NCI-H2227 (cell line): ENCODE measurements at regions not wholly inside any gene's neighbourhood (a gene's known extent, or its start where the extent isn't known, plus 50 kb on each side); places are given as distances from the start of the nearest gene placed in this dataset.
A peak's percentile ranks its signal among the peaks of the same experiment; 100 is the strongest.
"Not testable (repeated sequence)": the region's sequence is repeated elsewhere in the genome, so short reads cannot be mapped to it uniquely, and the experiment has no call there.

Source experiments
- DNase-seq: peaks from one replicate; lab custom pipeline; 2025; ENCODE audit not compliant: unreplicated experiment; lab: John Stamatoyannopoulos, UW

GRCh38 chr6:134822920-134823709, 126.8 kb downstream of the ALDH8A1 start:
- DNase-seq: peak; percentile 75

GRCh38 chr6:134821928-134822864, 127.7 kb downstream of the ALDH8A1 start:
- peak; percentile 30 for DNase-seq

DNA sequence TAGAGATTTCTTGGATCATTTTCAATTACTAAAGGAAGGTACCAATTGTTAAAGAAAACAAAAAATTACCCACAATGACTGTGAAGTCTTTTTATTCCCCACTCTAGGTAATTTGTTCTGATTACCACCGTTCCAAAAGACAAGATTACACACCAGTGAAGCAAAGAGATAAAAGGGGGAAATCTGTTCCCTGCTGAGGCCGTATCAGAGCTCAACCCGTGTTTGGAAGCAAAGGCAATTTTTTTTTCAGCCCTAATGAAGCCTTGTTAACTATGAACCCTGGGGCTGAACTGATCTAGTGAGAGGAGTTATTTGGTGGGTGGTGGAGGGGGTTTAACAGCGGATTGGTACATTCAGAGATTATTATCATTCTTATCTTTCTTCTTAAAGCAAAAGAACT, 128.5 kb downstream of the ALDH8A1 start:
- DNase-seq: peak; percentile 86

DNA sequence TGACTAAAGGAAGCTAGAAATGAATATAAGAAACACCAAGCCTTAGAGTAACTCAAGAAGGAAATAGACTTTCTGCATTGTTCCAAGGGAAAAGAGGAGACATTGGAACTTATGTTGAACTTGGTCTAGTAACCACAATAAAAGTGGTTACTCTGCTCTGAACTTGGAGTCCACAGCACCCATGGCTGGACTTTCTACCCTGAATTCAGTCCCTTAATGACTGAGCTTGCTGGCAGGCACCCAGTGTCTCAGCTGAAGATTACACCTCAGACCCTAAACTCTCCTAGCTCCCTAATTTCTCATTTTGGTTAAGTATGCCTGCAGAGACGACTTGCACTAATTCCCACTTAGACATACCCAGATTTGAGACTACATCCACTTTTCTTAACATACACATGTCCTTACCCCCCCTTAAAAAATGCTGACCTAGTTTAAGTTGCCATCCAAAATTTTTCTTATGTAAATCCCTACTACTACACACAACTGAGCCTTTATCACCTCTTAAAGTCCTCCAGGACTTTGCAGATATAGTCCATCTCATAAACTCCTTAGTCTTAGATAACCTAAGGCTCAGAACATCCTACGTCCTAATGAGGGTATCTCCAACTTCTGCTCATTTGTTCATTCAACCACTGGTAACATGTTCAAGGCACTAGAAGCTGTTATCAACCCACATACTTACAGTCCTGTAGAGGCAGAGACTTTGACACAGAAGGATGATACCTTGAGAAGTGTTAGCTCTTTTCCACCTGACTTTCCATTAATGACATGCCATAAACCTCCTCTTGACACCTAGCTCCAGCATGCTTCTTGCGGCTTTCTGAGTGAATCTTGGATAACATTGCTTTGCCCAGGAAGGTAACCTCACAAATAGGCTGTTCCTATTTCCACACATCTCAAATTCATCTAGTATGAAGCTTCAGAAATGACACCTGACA, 129.8 kb downstream of the ALDH8A1 start:
- no peak for DNase-seq

DNA sequence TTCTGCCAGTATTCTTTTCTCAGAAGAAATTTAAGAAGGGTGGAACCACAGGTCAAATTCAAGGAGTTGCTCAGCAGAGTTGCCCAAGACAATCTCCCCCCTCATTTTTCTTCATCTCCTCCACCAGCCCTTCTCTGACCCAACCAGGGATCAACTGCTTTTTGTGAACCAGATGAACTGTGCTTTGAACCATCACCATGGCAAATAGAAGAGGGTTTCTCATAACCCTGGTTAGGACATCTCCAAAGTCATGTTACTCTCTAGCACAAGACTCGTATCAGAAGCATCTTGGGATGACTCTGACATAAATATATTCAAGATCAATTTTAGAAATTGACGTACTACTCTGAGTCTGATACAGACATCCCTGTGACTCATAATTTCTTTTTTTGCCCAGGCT, 130.7 kb downstream of the ALDH8A1 start:
- DNase-seq: no peak

DNA sequence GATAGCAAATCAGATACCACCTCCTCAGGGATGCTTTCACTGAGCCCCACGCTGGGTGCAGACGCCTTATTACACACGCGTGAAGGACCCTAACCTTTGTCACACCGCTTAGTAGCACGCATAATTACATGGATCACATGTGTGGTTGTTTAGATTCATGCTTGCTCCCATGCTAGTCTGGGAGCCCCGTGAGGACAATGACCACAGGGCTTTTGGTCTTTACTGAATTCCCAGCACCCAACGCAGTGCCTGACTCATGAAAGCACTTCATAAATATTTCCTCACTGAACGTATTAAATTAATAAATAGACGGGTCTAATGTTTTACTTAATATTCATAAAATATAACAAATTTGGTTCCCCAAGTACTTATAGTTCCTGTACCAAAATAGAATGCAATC, 132.5 kb downstream of the ALDH8A1 start:
- DNase-seq: no peak

GRCh38 chr6:134816780-134817179, 133.1 kb downstream of the ALDH8A1 start:
- DNase-seq: no peak

DNA sequence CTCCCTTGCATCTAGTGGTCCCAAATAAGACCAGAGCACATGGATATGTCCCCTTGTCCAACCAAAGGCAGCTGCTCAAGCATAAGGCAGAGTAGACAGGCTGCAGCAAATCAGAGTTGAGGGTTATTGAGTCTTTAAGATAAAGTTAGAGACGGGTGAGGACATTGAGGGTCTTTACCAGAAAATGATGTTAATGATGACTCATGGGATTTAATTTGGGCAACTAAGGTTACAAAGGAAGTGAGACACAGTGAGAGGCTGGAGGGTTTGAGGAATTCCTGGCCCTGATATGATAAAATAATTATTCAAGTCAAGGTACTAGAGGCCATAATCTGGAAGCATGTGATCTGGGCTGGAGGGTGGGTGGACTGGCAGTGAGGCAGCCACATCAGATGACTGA, 133.6 kb downstream of the ALDH8A1 start:
- no peak for DNase-seq

DNA sequence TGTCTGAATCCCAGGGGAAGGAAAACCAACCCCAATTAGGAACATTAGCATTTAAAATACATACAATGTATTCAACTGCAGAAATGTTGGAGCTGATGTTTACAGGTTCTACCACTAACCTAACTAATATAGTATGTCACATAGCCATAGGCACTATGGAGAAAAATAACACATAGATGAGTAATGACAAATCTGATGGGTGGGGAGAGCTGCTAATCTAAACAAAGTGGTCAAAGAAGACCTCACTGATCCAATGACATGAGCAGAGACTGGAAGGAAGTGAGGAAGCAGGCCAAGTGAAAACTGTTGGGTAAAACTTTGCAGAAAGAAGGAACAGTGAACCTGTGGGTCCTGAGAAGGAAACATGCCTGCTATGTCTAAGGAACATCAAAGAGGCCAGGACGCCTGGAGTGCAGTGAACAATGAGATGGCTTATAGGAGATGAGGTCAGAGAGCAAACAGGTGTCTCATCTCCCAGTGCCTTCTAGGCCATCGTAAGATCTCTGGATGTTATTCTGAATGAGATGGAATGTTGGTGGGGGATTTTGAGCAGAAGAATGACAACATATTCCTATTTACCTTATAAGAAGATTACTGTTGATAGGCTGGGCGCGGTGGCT, 135.7 kb downstream of the ALDH8A1 start:
- no peak for DNase-seq

GRCh38 chr6:134813146-134813545, 136.8 kb downstream of the ALDH8A1 start:
- no peak for DNase-seq

DNA sequence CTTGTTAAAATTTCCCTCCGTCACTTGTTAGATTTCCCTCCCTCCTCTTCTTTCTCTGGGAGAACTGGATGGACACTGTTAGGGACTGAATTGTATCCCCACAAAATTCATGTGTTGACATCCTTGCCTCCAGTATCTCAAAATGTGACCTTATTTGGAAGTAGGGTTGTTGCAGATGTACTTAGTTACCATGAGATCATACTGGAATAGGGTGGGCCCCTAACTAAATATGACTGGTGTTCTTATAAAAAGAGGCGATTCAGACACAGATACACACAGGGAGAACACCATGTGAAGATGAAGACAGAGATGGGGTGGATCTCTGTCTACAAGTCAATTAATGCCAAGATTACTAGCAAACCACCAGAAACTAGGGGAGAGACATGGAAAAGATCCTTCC, 139.5 kb downstream of the ALDH8A1 start:
- no peak for DNase-seq

- DNase-seq: no peak
Observed at GRCh38 chr6:134809130-134809529, 140.8 kb downstream of the ALDH8A1 start.

- no peak for DNase-seq
Observed at GRCh38 chr6:134806180-134806798, 143.6 kb downstream of the ALDH8A1 start.

GRCh38 chr6:134805168-134805567, 144.7 kb downstream of the ALDH8A1 start:
- no peak for DNase-seq

DNA sequence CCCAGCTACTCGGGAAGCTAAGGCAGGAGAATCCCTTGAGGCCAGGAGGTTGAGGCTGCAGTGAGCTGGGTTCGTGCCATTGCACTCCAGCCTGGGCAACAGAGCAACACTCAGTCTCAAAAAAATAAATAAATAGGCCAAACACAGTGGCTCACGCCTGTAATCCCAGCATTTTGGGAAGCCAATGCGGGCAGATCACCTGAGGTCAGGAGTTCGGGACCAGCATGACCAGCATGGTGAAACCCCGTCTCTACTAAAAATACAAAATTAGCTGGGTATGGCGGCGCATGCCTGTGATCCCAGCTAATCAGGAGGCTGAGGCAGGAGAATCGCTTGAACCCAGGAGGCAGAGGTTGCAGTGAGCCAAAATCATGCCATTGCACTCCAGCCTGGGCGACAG, 145.6 kb downstream of the ALDH8A1 start:
- not testable (repeated sequence) for DNase-seq

- DNase-seq: no peak
Observed at GRCh38 chr6:134802426-134803058, 147.4 kb downstream of the ALDH8A1 start.

DNA sequence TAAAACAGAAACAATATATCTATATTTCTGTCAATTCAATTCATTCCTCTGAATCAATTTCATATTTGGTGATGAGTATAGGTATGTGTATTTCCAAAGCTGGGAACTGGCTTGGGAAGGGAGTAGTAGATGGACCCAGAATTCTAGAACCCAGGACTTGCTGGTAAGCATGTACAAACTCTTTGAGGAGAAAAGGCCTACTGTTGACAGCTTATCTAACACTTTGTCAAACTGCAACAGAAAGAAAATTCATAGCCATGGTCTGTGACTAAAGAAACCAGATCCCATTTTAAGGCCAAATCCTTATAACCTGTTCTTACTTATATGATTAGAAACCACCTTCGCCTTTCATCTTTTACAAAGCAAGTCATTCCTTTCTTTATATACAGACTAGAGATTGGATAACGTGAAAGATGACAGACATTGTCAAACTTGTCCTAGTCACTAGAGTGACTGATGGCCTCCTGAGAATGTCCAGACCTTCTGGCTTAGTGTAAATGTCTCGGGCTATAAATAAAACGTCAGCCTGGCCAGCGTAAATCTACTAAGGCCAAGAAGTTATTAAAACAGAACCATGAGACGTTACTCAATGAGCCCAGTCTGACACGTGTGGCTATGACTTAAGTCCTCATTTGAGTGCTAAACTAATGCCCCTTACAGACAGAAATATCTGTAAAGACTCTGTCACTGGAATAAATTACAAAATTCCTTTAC, 152.3 kb downstream of the ALDH8A1 start:
- DNase-seq: no peak

DNA sequence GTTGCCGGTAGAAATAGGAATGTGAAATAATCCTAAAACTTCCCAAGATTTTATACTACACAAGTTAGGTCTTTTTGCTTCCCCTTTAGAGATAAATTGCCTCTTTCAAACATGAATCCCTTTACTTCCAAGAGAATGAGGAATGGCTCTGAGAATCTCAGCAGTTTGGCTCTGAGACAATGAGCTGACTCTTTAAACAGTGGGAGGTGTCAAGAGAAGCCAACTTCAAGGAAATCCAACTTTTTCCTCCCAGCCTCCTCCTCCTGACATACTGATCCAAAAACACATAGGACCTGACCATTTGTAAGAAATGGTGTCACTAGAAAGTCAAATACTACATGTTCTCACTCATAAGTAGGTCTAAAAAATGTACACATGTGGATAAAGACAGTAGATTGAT, 154.2 kb downstream of the ALDH8A1 start:
- no peak for DNase-seq

DNA sequence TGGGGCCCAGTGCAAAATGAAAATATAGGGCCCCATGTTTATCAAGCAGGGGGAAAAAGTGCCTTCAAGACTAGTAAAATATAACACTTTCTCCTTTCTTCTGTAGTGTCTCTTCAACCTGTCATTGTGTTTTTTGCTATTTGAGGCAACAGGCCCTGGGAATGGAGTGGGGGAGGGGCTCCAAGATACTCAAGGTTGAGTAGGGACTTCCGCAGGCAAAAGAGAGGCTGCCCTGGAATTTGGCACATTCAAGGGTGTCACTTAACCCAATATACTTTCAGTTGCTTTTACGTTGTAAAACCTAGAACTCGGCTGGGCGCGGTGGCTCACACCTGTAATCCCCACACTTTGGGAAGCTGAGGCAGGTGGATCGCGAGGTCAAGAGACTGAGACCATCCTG, 154.9 kb downstream of the ALDH8A1 start:
- no peak for DNase-seq
